ENCODE measurements at regions not wholly inside any gene's neighbourhood (a gene's known extent, or its start where the extent isn't known, plus 50 kb on each side); places are given as distances from the start of the nearest gene placed in this dataset.
A peak's percentile ranks its signal among the peaks of the same experiment; 100 is the strongest.
"Not testable (repeated sequence)": the region's sequence is repeated elsewhere in the genome, so short reads cannot be mapped to it uniquely, and the experiment has no call there.

DNA sequence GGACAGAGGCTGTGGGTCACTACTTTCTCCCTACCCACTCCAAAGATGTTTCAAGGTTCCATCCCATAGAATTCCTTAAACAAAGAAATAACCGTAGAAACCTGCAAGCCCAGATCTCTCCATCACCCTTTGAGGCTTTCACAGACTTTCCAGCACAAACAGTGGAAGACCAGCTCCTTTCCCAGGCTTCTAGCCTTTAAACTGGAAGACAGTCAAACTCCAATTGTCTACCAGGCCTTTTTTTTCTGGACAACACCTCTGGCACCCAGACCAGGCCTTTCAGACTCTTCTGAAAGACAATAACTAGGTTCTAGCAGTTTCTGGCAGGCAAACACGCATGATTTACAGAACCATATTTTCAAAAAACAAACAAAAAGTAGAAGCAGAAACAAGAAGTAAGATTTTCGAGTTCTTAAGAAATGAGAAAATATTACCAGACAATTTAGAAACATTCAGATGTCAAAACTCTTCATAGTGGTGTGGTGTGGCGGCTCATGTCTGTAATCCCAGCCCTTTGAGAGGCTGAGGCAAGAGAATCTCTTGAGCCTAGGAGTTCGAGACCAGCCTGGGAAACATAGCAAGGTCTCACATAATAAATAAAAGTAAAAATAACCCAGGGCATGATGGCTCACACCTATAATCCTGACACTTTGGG, 73.0 kb upstream of the EPCAM start:
- no peak for DNase-seq (ENCODE audit: low read depth)
- no peak overlapping the region for H3K4me3 ChIP-seq (ENCODE audit: low read length)
- TF ChIP-seq, protein P1, sequence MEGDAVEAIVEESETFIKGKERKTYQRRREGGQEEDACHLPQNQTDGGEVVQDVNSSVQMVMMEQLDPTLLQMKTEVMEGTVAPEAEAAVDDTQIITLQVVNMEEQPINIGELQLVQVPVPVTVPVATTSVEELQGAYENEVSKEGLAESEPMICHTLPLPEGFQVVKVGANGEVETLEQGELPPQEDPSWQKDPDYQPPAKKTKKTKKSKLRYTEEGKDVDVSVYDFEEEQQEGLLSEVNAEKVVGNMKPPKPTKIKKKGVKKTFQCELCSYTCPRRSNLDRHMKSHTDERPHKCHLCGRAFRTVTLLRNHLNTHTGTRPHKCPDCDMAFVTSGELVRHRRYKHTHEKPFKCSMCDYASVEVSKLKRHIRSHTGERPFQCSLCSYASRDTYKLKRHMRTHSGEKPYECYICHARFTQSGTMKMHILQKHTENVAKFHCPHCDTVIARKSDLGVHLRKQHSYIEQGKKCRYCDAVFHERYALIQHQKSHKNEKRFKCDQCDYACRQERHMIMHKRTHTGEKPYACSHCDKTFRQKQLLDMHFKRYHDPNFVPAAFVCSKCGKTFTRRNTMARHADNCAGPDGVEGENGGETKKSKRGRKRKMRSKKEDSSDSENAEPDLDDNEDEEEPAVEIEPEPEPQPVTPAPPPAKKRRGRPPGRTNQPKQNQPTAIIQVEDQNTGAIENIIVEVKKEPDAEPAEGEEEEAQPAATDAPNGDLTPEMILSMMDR (IDR thresholded peaks at IDR 0.05; ENCODE audit: insufficient read depth, low read depth, low read length, missing control alignments), result no peak

DNA sequence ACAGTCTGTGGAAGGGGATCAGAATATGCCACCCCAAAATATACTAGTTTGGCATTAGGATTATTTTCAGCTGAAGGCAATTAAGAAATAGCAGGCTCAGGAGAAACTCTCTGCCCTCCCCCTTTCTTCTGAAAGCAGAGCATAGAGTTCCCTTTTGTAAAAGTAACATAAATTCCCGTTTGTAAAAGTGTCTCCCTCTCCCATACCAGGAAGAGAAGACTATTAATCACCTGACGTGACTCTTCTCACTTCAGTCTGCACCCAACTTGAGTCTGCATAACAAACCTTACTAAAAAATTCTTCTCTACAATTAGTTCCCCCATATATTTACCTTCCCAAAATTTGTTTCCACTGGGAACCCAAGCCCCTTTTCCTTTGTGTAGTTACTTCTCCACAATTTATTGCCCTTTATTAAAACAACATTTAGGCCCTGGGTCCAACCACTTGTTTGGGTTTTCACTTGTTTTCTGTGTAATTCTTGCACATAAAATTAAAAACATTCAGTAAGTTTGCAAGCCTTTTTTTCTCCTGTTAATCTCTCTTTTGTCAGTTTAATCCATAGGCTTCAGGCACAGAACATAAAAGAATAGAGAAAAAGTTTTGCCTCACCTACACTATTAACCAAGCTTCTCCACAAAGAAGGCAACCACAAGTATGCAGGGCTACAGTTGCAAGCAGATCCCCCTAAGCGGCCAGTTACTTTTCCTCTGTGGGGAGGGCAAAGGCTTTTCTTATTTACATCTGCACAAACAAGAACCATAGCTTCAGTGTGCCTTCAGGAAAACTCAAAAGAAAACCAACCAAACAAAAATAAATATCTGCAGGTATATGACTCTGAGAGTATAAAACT, 73.8 kb upstream of the EPCAM start:
- H3K4me3 ChIP-seq (ENCODE audit: low read length), result no peak overlapping the region
- DNase-seq (ENCODE audit: low read depth), result no peak
- TF ChIP-seq, protein P1 (IDR thresholded peaks at IDR 0.05; ENCODE audit: insufficient read depth, low read depth, low read length, missing control alignments), result no peak

DNA sequence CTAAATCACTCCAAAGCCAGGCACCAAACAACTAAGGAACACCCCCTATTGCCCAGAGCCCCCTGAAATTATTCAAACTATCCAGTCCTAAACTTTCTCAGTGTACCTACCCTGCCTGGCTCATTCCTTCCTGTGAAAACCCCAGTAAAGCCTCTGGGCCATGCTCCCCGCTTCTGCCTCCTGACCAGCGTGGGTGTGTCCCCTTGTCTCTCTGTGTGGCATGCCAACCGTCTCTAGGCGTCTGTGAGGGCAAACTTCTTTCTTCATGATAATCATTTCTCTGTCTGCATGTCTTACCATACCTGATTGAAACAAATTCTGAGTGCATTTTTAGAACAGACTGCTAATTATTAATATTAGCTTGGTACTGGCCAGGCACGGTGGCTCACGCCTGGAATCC, 75.1 kb upstream of the EPCAM start:
- DNase-seq (ENCODE audit: low read depth), result no peak
- TF ChIP-seq, protein P1 (IDR thresholded peaks at IDR 0.05; ENCODE audit: insufficient read depth, low read depth, low read length, missing control alignments), result no peak

DNA sequence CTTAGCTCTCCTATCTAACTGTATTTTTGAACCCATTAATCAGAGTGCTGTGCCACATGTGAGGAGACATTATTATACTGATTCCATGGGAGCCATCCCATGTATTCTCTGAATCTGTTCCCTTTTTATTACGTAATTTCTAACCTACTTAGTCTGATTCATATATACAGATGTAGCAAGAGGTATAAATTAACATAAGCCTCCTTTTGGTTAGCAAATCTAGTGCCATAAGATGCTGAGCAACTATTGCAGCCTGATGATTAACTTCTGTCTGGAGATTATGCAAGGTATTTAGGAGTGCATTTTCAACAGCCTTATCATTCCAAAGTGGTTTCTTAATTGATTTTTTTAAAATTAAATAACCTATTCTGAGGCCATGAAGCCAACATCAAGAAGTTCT, 80.2 kb upstream of the EPCAM start:
- DNase-seq (ENCODE audit: low read depth), result peak; percentile 94
- H3K4me3 ChIP-seq (ENCODE audit: low read length), result no peak overlapping the region
- TF ChIP-seq, protein P1 (IDR thresholded peaks at IDR 0.05; ENCODE audit: insufficient read depth, low read depth, low read length, missing control alignments), result no peak

More for the DNA sequence above, 75.1 kb upstream of the EPCAM start:
- no peak overlapping the region for H3K4me3 ChIP-seq (ENCODE audit: low read length)

DNA sequence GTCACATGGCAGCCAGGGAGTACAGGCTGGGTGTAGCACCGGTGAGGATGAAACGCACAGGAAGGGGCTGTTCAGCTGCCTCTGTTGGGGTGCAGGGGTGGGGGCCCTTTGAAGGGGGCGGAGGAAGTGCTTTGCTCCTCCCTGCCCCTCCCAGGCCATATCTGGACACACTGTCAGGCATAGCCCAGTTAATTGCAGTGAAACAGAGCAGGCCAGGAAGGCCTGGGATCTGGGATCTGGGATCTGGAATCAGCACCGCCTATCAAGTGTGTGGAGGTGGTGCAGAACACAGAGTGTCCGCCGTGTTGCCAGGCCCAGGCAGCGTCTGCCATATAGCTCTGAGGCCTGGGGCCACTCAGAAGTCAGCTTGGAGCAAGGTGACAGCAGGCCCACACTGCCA, 85.5 kb upstream of the EPCAM start:
- no peak for DNase-seq (ENCODE audit: low read depth)
- TF ChIP-seq, protein P1 (IDR thresholded peaks at IDR 0.05; ENCODE audit: insufficient read depth, low read depth, low read length, missing control alignments), result no peak

DNA sequence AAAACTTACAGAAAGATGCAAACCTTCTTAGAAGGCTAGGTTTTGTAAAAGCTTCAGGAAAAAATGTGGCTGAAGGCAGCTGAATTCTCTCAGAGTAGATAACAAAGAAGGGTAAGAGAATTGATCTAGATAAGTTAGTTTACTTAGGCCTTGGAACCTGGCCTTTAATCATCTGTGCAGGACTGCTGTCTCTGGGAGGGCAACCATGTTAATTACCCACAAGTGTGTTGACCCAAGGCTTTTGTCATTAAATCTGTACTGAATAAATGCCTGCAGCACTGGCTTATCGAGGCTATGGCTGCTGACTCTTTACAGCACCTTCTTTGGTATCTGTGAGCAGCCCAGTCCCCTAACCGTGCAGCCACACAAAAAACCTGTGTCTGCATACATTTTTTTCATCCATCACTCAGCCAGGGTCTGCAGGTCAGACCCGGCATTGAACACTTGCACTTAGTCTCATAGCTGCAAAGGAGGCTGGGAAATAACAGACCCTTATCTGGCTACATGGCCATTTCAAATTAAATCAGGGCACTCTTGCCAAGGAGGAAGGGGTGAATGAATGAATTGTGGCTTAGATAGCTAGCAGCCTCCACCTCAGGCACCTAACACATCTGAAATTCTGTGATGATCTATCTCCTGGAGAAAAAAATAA, 86.4 kb upstream of the EPCAM start:
- TF ChIP-seq, protein P1 (IDR thresholded peaks at IDR 0.05; ENCODE audit: insufficient read depth, low read depth, low read length, missing control alignments), result no peak
- H3K4me3 ChIP-seq (ENCODE audit: low read length), result no peak overlapping the region
- DNase-seq (ENCODE audit: low read depth), result no peak

More for the DNA sequence above, 85.5 kb upstream of the EPCAM start:
- no peak overlapping the region for H3K4me3 ChIP-seq (ENCODE audit: low read length)

DNA sequence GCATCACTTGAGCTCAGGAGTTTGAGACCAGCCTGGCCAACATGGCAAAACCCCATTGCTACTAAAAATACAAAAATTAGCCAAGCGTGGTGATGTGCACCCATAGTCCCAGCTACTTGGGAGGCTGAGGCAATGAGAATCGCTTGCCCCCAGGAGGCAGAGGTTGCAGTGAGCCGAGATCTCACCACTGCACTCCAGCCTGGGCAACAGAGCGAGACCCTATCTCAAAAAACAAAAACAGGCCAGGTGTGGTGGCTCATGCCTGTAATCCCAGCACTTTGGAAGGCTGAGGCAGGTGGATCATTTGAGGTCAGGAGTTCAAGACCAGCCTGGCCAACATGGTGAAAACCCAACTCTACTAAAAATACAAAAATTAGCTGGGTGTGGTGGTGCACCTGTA, 89.6 kb upstream of the EPCAM start:
- H3K4me3 ChIP-seq (ENCODE audit: low read length); DNase-seq (ENCODE audit: low read depth): not testable (repeated sequence)

All from epithelial cell of esophagus (primary cell).